Right lobe of liver (tissue), 4 donors: ENCODE measurements at regions not wholly inside any gene's neighbourhood (a gene's known extent, or its start where the extent isn't known, plus 50 kb on each side); places are given as distances from the start of the nearest gene placed in this dataset.

Source experiments
- CTCF ChIP-seq, 4 donors: fragments of 200-600 bp in 3 of 4; fragments of 450-650 bp in 1 of 4; IDR thresholded peaks; one replicate each; pipeline versions ENCODE4 v1.5.1 to v1.8.0; 2016 to 2022; ENCODE audit warnings: antibody characterized with exemption in 4 of 4, mild to moderate bottlenecking in 2 of 4
- POLR2A ChIP-seq: fragments of 450-650 bp; IDR thresholded peaks from one replicate; pipeline ENCODE4 v1.6.1; 2017; ENCODE audit warnings: antibody characterized with exemption, mild to moderate bottlenecking
- donor health status: DM: no; HTN: no; CAD: no.
- donor health status: DM: no; HTN: no; CAD: no.
- donor health status: DM: no; HTN: yes; CAD: no.

- TF ChIP-seq POLR2A: no peak
- TF ChIP-seq CTCF (IDR thresholded peaks at IDR 0.05): no peak
Measured at GRCh38 chr14:99075061-99075460, 196.9 kb downstream of the BCL11B start.
